Suppressor macrophage treated with lipopolysaccharide for 1 hour (primary cell): ENCODE measurements at regions not wholly inside any gene's neighbourhood (a gene's known extent, or its start where the extent isn't known, plus 50 kb on each side); places are given as distances from the start of the nearest gene placed in this dataset.
"Not testable (repeated sequence)": the region's sequence is repeated elsewhere in the genome, so short reads cannot be mapped to it uniquely, and the experiment has no call there.

Experiments used
- DNase-seq, 3 donors: peaks; one replicate each; pipeline ENCODE4 v3.0.0-alpha.2; 2020 to 2022

DNA sequence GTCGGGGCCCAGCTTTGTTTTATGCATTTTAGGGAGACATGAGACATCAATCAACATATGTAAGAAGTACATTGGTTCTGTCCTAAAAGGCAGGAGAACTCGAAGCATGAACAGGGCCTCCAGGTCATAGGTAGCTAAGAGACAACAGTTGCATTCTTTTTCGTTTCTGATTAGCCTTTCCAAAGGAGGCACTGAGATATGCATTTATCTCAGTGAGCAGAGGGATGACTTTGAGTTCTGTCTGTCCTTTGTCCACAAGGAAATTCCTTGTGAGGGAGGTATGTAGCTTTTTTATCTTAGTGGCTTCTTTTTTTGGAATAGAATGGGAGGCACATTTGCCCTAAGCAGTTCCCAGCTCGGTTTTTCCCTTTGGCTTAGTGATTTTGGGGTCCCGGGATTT lies 109.5 kb upstream of the KIF2A start:
- DNase-seq, result not testable (repeated sequence)

DNA sequence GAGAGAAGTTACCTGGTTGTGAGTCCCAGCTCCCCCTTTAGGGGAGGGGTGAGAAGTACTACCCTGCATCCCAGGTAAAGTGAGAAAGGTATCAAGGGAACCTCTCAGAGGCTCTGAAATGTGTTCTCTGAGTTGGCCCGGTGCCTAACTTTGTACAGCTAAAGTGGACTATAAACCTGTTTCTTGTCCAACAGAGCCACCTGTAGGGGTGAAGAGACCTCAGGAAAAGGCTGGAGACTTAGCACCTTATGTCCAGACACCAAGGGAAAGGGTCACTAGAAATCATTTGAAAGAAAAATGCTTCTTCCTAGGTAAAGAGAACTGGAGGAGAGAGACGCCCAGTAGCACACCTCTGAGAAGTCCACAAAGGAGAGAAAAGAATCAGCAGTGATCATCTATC lies 108.3 kb upstream of the KIF2A start:
- DNase-seq, result no peak

DNA sequence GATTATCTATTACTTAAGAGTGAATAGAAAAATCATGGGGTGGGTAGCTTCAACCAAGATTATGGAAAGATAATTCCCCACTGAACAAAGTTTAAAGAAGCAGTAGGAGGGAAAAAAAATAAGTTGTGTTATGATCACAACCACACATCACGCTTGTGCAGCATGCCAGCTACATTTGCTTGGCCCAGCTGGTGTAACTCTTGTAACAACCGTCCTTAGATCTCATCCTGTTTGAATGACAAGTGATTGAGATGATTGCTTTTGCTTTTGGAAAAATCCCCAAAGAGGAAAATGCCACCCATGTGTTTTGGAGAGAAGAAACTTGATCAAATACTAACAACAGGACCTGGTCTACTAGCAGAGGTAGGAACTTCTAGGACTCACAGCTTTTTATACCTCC lies 107.6 kb upstream of the KIF2A start:
- DNase-seq, result no peak

DNA sequence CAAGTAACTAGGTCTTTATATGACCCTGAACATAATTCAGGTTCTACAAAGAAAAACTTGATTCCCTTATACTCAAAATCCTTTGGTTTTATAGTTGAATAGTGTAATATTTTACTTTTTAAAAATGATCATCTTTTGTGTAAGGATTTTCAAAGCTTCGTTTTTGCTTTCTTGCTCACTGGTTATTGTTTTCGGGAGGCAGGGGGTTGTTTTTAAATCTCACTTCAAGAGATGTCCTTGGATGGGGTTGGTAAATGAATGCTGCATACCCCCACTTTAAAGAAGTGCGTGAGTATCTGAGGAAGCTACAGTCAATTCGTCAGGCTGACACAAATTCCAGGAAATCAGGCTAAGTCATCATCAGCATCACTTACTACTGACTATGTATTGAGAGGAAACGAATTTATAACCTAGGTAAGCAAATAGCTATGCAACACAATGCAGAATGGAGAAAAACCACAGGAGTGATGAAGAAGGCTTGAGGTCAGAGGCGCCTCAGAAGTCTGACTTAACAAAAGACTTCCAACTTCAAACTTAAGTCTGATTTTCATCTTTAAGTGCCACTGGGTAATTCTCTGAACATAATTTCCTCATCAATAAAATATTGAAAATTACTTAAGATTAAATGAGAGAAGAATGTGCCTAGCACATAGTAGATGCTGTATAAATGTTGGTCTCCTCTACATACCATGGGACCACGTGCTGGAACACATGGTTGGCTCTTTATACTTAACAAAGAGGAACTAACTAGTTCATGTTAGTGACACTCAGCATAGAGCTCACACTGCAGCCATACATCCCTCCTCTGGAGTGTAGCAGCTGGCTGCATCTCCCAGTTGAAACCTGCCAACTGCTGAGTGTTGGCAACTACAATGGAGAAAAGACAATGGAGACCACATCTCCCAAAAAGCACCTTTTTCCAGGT lies 106.0 kb upstream of the KIF2A start:
- DNase-seq, result no peak

DNA sequence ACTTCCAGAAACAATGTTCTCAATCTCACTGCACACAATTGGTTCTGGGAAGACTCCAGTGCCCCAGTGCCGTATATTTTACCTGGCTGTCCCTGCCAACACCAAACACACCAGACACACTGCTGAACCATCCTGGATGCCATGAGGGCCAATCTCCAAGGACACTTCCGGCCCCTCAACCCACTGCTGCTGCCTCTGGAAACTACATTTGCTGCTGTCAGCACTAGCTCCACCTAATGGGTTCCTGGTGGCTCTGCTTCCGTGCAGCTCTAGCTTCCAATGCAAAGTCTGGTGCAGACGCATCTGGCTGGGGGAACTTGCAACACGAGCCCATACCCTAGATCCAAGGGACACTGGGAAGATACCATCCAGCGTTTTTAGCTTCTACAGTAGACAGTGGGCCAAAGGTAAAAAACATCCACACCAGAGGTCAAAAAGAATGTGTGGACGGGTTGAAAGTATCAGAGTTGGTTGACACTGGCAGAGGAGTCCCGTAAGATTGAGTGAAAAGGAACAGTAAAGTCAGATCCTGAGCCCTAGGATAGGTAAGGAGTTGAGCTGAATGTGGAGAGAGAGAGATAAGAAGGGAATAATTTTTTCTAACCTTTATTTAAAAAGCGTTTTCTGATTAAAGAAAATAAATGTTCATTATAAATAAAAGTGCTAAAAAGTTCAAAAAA lies 99.7 kb upstream of the KIF2A start:
- no peak for DNase-seq

DNA sequence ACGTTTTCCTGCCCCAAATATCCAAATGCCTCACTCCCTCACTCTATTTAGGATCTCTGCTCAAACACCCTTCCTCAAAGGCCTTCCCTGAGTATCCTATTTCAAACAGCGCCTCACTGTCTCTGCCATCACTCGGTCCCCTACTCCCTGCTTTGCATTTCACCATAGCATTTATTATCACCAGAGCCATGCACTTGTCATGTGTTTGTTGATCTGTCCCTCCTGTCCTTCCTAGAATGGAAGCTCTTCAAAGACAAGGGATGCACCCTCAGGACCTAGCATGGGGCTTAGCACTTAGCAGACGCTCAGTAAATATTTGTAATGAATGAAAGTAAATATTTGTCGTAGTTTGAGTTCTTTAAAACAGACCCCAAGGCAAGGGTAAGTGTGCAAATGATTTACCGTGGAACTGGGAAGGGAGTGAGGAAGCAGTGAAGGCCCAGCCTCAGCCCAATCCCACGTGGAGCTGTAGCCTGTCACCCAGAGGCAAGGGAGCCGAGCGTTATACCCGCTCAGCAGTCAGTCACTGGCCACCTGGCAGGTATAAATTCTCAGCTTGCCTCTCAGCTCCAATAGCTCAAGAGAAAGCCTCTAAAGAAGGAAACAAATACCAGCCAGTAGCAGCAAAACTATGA lies 97.7 kb upstream of the KIF2A start:
- no peak for DNase-seq

DNA sequence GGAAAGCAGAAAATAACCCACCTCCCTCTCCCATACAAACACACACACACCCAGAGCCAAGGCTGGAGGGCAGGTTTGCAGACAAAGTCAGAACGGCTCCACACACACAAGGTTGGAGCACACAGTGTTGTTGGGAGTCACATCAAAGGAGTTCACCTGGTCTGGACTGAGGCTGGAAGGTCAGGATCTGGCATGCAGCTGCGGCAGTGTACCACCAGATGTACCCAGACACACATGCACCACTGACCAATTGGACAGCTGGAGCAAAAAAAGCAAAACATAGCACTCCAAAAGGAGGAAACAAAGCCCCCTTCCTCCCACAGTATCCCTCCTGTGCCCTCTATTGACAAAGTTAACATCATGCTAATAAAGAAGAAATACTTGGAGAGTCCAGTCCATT lies 94.6 kb upstream of the KIF2A start:
- DNase-seq, result no peak

DNA sequence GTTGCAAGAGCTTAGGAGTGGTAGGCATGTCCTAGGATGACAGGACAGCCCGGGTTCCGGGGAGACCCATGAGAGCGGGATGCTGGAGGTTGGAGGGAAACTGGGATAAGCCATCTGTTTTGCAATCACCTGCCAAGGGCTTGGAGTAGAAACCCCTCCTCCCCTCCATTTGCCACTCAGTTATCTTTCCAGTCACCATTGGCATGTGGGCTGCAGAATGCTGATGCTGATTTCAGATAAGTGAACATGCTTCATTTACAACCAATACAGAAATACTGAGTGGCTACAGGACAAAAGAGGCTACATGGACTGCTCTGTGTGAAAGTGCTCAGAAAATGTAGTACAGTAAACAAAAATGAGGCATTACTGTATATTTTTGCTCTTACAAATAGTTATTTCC lies 93.4 kb upstream of the KIF2A start:
- no peak for DNase-seq

DNA sequence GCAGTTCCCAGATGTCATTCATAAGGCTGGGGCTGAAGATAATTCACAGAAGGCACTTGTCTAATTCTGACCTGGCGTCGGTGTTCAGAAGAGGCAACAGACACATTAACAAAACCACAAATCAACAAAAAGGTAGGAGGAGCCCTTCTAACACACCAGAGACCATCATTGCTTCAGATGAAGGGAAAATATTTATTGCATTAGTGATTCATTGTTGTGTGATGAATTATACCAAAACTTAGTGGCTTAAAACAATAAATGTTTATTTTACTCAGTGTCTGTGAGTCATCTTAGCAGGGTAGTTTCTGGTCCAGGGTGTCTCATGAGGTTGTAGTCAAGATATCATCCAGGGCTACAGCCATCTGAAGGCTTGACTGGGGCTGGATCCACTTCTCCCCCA lies 91.3 kb upstream of the KIF2A start:
- no peak for DNase-seq

DNA sequence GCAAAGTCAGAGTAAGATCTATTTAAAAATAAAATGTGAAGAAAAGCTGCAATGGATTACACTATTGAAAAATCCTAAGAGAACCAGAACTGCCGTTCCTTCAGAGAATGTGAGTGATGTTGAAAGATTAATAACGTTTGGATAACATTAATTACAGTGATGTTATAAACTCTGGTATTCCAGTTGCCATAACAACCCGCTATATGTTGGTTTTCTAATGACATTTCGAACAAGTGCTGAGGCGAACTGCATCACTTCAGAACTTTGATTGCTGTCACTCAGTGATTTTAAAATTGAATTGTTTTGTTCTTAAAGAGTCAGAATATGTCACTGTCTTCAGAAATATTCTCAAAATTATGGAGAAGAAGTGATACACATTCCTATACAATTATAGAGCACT lies 89.4 kb upstream of the KIF2A start:
- DNase-seq, result not testable (repeated sequence)

DNA sequence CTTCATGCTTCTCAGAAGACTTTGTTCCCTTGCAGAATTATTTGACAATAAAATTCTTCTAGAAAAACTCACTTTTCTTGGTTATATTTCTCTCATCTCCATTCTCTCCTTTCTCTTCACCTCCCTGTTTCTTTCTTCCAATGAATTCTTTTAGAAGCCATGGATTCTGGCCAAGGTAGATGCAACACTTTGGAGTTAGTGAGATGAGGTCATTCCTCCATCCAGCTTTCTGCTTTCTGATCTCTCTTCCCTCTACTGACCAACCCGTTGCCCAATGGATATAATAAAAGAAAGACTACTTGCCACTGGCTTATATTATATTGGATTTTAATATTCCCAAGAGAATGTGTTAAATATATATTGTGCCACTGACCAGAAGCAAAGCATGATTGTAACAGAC lies 88.9 kb upstream of the KIF2A start:
- DNase-seq, result not testable (repeated sequence)

DNA sequence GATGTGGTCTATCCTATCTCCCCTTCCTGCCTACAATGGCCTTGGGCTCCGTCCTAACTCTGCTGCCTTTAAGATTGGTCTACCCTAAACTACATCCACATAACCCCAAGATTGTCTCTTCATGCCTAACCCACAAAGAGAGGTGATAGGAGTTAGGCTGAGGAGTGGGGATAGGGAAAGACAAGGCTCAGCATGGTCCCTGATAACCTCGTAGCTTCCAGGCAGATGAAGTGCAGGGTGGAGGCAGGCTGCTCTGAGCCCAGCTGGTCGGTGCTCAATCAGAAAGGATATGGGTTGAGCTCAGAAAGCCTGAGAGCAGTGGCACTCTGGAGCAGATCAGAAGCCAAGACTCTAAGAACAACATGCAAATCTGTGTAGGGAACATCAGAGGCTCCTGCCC lies 87.1 kb upstream of the KIF2A start:
- DNase-seq, result not testable (repeated sequence)

DNA sequence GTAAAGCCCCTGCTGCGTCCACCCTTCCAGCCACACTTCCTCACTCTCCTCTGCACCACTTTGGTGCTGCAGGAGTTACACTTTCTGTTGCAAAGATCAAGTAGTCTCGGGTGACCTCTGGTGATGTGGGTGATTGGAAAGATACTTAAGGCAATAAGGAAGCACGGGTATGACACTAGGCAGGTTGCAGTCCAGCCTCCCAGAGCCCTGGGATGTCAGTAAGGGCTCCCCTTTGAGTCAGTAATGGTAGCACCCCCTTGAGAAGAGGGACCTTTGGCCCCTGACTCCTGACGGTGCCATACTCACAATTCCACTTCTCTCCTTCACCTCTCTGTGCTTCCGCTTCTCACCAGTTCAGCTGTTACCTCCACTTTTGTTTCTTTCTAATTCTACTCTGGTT lies 84.1 kb upstream of the KIF2A start:
- DNase-seq, result not testable (repeated sequence)

DNA sequence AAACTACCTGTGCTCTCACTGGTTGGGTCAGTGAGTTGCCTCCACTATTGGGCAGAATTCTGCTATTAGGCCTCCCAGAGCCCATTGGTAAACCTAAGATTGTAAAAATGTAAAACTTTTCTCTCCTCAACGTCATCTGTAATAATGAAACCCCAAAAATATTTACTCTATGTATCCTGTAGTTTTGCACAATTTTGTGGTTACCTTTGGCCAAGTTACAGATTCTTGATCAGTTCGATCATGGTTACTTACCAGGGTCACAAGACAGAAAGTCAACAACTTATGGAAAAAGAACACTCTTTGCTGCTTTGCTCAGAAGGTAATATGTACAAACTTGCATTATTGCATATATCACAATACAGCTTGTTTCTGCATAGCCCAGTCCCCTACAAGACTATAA lies 83.7 kb upstream of the KIF2A start:
- not testable (repeated sequence) for DNase-seq

DNA sequence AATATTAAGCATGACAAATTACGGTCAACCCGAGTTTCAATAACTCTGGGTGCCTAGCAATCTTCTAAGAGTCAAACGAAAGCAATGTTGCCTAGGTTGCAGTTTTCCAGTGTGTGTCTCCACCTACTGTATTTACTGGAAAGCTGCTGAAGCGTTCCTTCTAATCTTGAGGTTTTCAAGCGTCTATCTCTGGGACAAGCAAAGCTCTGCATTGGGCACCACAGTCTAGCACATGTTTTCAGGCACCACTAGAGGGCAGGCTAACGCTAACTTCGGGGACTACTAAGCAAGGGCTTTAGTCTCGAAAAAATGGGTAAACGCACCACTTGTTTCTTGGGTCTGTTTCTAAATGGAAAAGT lies 82.7 kb upstream of the KIF2A start:
- DNase-seq, result not testable (repeated sequence)

DNA sequence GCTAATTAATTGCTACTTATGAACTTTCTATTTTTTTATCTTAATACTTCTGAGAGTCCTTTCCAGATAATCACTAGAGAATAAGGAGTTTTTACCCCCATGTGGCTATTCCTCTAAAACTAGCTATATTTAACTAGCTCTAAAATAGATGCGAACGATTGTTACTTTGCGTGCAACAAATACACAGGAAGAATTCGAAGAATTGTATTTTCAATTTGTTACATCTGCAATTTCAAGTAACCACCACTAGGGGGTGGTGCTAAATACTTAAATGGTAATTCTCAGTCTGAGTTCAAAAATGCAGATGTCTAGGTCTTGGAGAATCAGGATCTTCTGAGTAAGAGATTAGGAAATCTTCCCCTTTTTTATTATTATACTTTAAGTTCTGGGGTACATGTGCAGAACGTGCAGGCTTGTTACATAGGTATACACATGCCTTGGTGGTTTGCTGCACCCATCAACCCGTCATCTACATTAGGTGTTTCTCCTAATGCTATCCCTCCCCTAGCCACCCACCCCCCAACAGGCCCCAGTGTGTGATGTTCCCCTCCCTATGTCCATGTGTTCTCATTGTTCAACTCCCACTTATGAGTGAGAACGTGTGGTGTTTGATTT lies 80.9 kb upstream of the KIF2A start:
- peak; percentile 7 to 47 (median 40) for DNase-seq

DNA sequence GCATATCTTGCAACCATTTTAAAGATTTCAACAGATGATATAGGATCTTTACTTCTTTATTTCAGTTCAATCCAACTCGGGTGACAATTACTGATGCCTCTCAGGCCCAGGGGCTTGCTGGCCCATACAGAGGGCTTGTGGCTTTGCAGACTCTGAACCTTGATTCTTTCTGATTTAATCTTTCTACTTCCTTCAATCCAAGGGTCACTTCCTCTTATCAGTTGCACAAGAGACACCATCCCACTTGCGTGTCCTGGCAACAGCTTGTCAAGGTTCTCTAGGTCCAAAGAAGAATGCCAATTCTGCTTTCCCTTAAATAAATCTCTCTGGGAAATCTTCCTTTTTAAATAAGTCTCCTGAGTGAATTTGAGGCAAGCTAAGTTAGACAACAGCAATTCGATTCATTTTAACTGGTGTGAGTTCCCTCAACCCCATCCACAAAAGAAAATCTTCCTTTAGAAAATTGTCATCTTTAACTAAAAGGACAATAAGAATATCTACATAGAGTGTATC lies 75.1 kb upstream of the KIF2A start:
- peak; percentile 22 to 49 (median 33) for DNase-seq

DNA sequence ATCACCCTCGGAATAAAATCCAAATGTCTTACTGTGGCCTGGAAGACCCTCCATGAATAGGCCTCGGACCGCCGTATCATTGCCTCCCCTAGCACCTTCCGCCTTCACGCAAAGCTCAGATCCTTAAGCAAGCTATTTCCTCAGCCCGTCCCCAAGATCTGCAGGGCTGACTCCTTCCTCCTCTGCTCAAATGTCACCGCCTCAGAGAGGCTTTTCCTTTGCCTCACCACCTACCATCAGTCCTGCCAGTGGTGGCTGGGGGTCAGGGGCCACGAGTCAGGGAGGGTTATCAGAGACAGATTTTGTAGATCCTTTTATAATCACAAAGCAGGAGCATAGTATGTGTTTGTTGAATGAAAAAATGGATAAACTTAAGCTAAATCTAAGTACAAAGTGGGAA lies 74.4 kb upstream of the KIF2A start:
- DNase-seq, result peak in 2 of 3 donors; percentile 20 to 28

DNA sequence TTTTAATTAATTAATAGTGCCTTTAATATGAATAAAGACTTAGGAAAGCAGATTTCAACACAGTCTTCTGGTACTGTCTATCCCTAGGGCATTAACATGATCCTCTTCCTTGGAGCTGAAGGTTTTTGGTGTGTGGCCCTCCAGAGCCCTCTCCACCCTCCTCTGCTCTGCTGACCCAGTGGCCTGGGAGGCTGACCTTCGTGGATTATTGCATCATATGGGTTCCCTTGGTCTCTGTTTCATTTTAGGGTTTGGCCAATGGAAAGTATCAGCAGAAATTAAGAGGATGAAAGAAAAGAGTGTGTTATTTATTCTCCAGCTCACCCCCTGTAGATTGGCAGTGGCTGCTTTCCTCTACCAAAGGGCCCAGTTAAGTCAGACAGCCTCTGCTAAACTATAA lies 73.8 kb upstream of the KIF2A start:
- DNase-seq, result peak in 1 of 3 donors; percentile 2

DNA sequence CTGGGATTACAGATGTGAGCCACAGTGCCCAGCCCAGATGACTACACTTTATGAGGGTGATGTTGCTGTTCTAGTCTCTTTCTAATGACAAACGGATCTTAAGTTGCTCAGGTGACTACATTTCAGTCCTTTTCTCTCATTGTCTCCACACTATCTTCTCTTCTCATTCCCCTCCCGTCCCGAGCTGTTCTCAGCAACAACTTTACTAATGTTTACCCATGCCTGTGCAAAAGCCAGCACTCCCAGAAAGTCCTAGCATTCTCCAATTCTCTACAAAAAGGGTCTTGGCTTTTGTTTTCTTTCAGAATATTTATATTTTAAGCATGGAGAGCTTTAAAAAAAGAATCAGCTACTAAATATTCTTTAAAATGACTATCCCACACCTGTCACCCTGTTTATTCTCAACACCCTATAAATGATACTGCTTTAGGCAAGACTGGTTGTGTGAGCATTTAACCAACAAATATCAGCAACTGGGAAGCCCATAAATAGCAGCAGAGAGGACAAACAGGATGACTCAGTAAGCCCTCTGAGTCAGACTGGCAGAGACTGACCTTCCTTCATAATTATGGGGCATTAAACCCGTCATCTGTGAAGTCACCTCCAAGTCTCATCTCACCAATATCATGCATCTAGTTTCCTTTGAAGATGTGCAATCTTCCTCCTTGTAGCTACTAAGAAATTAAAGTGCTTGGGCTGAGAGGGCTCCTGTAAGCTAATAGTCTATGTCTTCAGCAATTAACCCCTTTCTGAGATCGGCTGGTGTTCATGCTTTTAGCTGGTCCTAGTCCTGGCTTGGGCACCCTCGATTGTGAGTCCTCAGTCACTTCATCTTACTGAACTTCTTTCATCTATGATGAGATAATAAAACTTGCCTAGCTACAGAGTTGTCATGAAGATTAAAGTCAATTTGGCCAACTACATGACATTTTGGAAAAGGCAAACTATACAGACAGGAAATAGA lies 72.6 kb upstream of the KIF2A start:
- peak; percentile 75 to 85 (median 79) for DNase-seq

DNA sequence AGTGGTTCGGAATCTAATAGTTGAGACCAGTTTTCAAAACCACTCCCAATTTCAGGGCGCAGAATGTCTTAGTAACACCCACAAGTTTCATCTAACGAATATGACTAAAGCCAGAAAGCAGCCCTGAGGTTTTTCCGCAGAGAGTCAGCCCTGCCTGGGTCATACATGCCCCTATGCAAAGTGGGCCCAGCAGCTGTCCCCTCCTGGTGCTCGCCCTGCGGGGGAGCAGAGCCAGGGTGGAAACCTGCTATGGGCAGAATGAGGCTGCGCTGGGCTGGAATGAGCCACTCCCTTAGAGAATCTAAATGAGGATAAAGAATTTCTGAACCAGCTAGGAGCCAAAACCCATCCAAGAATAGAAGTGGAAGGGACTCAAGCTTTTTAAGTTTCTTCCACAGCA lies 69.4 kb upstream of the KIF2A start:
- not testable (repeated sequence) for DNase-seq

DNA sequence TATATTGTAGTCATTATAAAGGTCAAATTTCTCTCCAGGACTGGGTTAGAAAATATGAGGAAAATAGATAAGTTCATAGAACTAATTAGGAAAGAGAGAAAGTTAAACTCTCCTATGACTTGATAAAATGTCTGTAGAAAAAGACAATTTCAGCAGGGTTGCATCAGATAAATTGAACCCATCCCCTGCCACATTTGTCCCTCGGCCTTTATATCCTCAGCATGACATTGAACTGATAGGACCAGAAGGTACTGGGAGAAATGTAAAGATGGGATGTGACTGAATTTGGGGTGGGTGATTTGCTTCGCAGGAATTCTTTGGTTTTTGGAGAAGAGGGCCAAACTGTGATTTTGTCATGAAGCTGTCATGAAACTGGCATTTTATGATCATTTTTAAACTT lies 68.1 kb upstream of the KIF2A start:
- not testable (repeated sequence) for DNase-seq
